ENCODE measurements at regions not wholly inside any gene's neighbourhood (a gene's known extent, or its start where the extent isn't known, plus 50 kb on each side); places are given as distances from the start of the nearest gene placed in this dataset.

GRCh38 chr9:107387409-107387808 is 102.2 kb downstream of the KLF4 start:
- no peak for DNase-seq (ENCODE audit: low spot score)
- intact Hi-C loops (cut with DNase I): no loop called here

- intact Hi-C loops (cut with DNase I): no loop called here
- DNase-seq (ENCODE audit: low spot score): no peak
Measured at GRCh38 chr9:107386396-107386795, 103.2 kb downstream of the KLF4 start.
